Loucy (cell line): ENCODE measurements at regions not wholly inside any gene's neighbourhood (a gene's known extent, or its start where the extent isn't known, plus 50 kb on each side); places are given as distances from the start of the nearest gene placed in this dataset.

ENCODE experiments used
- H2AFZ ChIP-seq: fragments of 200-600 bp; sonication (generic); 2 replicates; pipeline ENCODE4 v1.6.0; 2016; ENCODE audit warnings: antibody characterized with exemption, mild to moderate bottlenecking, low read length, moderate library complexity
- H3F3A ChIP-seq: fragments of 200-600 bp; 2 replicates; pipeline ENCODE4 v1.6.0; 2016; ENCODE audit warnings: antibody characterized with exemption, low read depth, mild to moderate bottlenecking
- H3K27me3 ChIP-seq: fragments of 200-600 bp; sonication (generic); 2 replicates; pipeline ENCODE4 v1.6.1; 2014; ENCODE audit warnings: low read length, mild to moderate bottlenecking; ENCODE audit not compliant: insufficient read depth, poor library complexity, severe bottlenecking
- H3K36me3 ChIP-seq: fragments of 200-600 bp; sonication (generic); 2 replicates; pipeline ENCODE4 v1.6.1; 2016; ENCODE audit warnings: low read length; ENCODE audit not compliant: insufficient read depth
- H3K4me1 ChIP-seq: fragments of 200-600 bp; sonication (generic); 2 replicates; pipeline ENCODE4 v1.5.1; 2014; ENCODE audit warnings: low read length, mild to moderate bottlenecking; ENCODE audit not compliant: insufficient read depth, poor library complexity, severe bottlenecking
- H3K4me2 ChIP-seq: fragments of 200-600 bp; sonication (generic); 2 replicates; pipeline ENCODE4 v1.6.0; 2014; ENCODE audit warnings: antibody characterized with exemption, low read length, low read depth, mild to moderate bottlenecking; ENCODE audit not compliant: poor library complexity, severe bottlenecking
- H3K4me3 ChIP-seq: fragments of 200-600 bp; sonication (generic); 2 replicates; pipeline ENCODE4 v1.5.1; 2014; ENCODE audit warnings: low read length, mild to moderate bottlenecking, mixed read lengths; ENCODE audit not compliant: poor library complexity, severe bottlenecking
- H3K79me2 ChIP-seq: fragments of 200-600 bp; sonication (generic); 2 replicates; pipeline ENCODE4 v1.6.1; 2014; ENCODE audit warnings: low read length; ENCODE audit not compliant: insufficient read depth
- H3K9ac ChIP-seq: fragments of 200-600 bp; sonication (generic); 2 replicates; pipeline ENCODE4 v1.6.0; 2014; ENCODE audit warnings: mild to moderate bottlenecking, low read depth, low read length, moderate library complexity; ENCODE audit not compliant: poor library complexity, severe bottlenecking
- H3K9me2 ChIP-seq: fragments of 200-600 bp; sonication (generic); replicated peaks from 2 replicates; pipeline ENCODE4 v1.6.1; 2016; ENCODE audit warnings: low read depth, low read length, mixed read lengths
- H3K9me3 ChIP-seq: fragments of 200-600 bp; sonication (generic); 2 replicates; pipeline ENCODE4 v1.6.1; 2014; ENCODE audit warnings: mild to moderate bottlenecking, antibody characterized with exemption, low read length, low read depth; ENCODE audit not compliant: insufficient read depth
- H4K20me1 ChIP-seq: fragments of 200-600 bp; sonication (generic); 2 replicates; pipeline ENCODE4 v1.6.0; 2014; ENCODE audit warnings: antibody characterized with exemption, low read length, mild to moderate bottlenecking; ENCODE audit not compliant: insufficient read depth, poor library complexity, severe bottlenecking
- CTCF ChIP-seq: fragments of 200-600 bp; sonication (generic); conservative IDR thresholded peaks from 2 replicates; pipeline ENCODE4 v1.5.1; 2014; ENCODE audit warnings: mild to moderate bottlenecking, antibody characterized with exemption, low read length
- EZH2phosphoT487 ChIP-seq: fragments of 200-600 bp; IDR thresholded peaks from 2 replicates; pipeline ENCODE4 v1.6.1; 2018; ENCODE audit warnings: antibody characterized with exemption, mild to moderate bottlenecking, moderate library complexity, borderline replicate concordance

GRCh38 chr1:87935130-87935529 is 606.5 kb downstream of the LMO4 start:
- TF ChIP-seq EZH2phosphoT487 (no peak), CTCF (no peak)
- Histone ChIP-seq H3K9me3 (peaks cover 10% of the 10 kb centered on the region), H3K36me3 (no peaks in the 10 kb centered on the region; the same call in 1 of the 2 replicates), H3K79me2 (no peaks in the 10 kb centered on the region), H3K4me2 (no peak overlapping the region), H3K4me3 (no peak overlapping the region), H3K4me1 (peaks cover 14% of the 10 kb centered on the region), H2AFZ (no peak overlapping the region), H3K27me3 (no peaks in the 10 kb centered on the region), H3K9me2 (no peaks in the 10 kb centered on the region), H3F3A (no peaks in the 10 kb centered on the region), H4K20me1 (no peaks in the 10 kb centered on the region), H3K9ac (no peak overlapping the region)

DNA sequence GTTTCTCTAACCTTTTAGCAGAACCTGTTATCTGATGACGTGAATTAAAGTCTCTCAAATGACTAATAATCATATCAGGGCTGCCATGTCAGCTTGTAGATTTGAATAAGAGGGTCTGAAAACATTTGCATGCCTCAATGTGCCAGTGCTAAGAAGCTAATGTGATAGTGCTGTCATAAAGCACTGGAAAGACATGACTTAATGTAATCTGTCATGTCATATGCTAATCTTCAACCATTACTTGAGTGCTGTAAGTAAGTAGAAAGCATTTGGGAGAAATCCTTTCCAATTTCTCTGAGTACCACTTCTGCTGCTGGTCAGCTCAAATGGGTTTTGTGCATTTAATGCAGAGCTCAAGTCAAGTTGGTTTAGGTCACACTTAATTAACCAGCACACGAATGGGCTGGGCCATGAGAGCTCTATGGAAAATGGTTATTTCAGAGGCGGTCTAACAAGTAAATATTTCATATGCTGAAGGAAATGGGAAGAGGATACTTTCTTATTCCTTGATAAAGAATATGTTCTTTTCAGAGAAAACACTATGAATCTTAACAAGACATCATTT is 609.2 kb downstream of the LMO4 start:
- Histone ChIP-seq H3K9me3 (no peaks in the 10 kb centered on the region), H3F3A (no peaks in the 10 kb centered on the region), H2AFZ (no peak overlapping the region), H3K36me3 (no peaks in the 10 kb centered on the region), H3K4me1 (peaks cover 17% of the 10 kb centered on the region), H3K27me3 (no peaks in the 10 kb centered on the region), H3K4me2 (no peak overlapping the region), H3K9me2 (no peaks in the 10 kb centered on the region), H4K20me1 (no peaks in the 10 kb centered on the region), H3K9ac (no peak overlapping the region), H3K4me3 (no peak overlapping the region), H3K79me2 (no peaks in the 10 kb centered on the region)
- no peak for TF ChIP-seq CTCF
- TF ChIP-seq EZH2phosphoT487, result no peak

DNA sequence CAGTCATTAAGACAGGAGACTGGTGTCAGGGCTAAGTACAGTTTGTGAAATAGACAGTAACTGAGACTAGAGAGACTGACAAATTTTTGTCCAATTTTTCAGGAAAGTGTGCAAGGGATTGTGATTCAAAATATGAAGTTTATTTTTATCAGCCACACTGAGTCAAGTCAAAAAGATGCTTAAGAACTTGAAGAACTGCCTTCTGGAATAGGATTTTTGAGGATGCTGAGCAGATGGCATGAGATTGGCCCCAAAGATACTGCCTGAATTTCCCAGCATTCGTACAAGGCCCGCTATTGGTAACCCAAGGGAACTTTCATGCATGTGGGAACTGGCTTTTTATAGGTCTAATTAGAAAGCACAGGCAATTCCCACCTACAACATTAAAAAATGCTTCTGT is 610.0 kb downstream of the LMO4 start:
- H3K27me3 ChIP-seq, result no peaks in the 10 kb centered on the region
- H3K4me3 ChIP-seq, result no peak overlapping the region
- no peaks in the 10 kb centered on the region for H3K36me3 ChIP-seq
- no peaks in the 10 kb centered on the region for H4K20me1 ChIP-seq
- TF ChIP-seq EZH2phosphoT487, result no peak
- no peaks in the 10 kb centered on the region for H3K79me2 ChIP-seq
- H3K9me3 ChIP-seq, result no peaks in the 10 kb centered on the region
- peaks cover 17% of the 10 kb centered on the region for H3K4me1 ChIP-seq
- H3F3A ChIP-seq, result no peaks in the 10 kb centered on the region
- H3K9ac ChIP-seq, result no peak overlapping the region
- no peak overlapping the region for H2AFZ ChIP-seq
- no peaks in the 10 kb centered on the region for H3K9me2 ChIP-seq
- H3K4me2 ChIP-seq, result no peak overlapping the region

- no peaks in the 10 kb centered on the region for H3K27me3 ChIP-seq
- no peaks in the 10 kb centered on the region for H3K79me2 ChIP-seq
- H4K20me1 ChIP-seq, result no peaks in the 10 kb centered on the region
- no peaks in the 10 kb centered on the region for H3F3A ChIP-seq
- no peaks in the 10 kb centered on the region for H3K9me2 ChIP-seq
- no peak for TF ChIP-seq EZH2phosphoT487
- no peak for TF ChIP-seq CTCF
- H3K4me2 ChIP-seq, result no peak overlapping the region
- no peak overlapping the region for H2AFZ ChIP-seq
- no peak overlapping the region for H3K4me3 ChIP-seq
- H3K9me3 ChIP-seq, result no peaks in the 10 kb centered on the region
- H3K4me1 ChIP-seq, result peaks cover 17% of the 10 kb centered on the region
- no peaks in the 10 kb centered on the region for H3K36me3 ChIP-seq
- no peak overlapping the region for H3K9ac ChIP-seq
Observed at GRCh38 chr1:87939444-87939843, 610.8 kb downstream of the LMO4 start.
